ENCODE measurements at regions not wholly inside any gene's neighbourhood (a gene's known extent, or its start where the extent isn't known, plus 50 kb on each side); places are given as distances from the start of the nearest gene placed in this dataset.
"Not testable (repeated sequence)": the region's sequence is repeated elsewhere in the genome, so short reads cannot be mapped to it uniquely, and the experiment has no call there.

GRCh38 chr12:58673021-58673420 is 247.3 kb downstream of the LRIG3 start:
- no peak for DNase-seq

- not testable (repeated sequence) for DNase-seq
Measured at GRCh38 chr12:58677833-58678232, 242.5 kb downstream of the LRIG3 start.

GRCh38 chr12:58678753-58679152 is 241.6 kb downstream of the LRIG3 start:
- DNase-seq = no peak

- no peak for DNase-seq
Measured at GRCh38 chr12:58681730-58682129, 238.6 kb downstream of the LRIG3 start.

GRCh38 chr12:58695263-58695662 is 225.0 kb downstream of the LRIG3 start:
- no peak for DNase-seq

- DNase-seq = no peak
Measured at GRCh38 chr12:58701536-58701935, 218.8 kb downstream of the LRIG3 start.

GRCh38 chr12:58703866-58704265 is 216.4 kb downstream of the LRIG3 start:
- DNase-seq = no peak

GRCh38 chr12:58704770-58705169 is 215.5 kb downstream of the LRIG3 start:
- not testable (repeated sequence) for DNase-seq

GRCh38 chr12:58710901-58711300 is 209.4 kb downstream of the LRIG3 start:
- DNase-seq = no peak

- DNase-seq = no peak
Measured at GRCh38 chr12:58711974-58712373, 208.3 kb downstream of the LRIG3 start.

- DNase-seq = no peak
Measured at GRCh38 chr12:58712976-58713375, 207.3 kb downstream of the LRIG3 start.

GRCh38 chr12:58719161-58719560 is 201.1 kb downstream of the LRIG3 start:
- DNase-seq = no peak

- no peak for DNase-seq
Measured at GRCh38 chr12:58720421-58720820, 199.9 kb downstream of the LRIG3 start.

- DNase-seq = no peak
Measured at GRCh38 chr12:58725400-58726105, 194.8 kb downstream of the LRIG3 start.

- no peak for DNase-seq
Measured at GRCh38 chr12:58727521-58727920, 192.8 kb downstream of the LRIG3 start.

GRCh38 chr12:58728397-58728796 is 191.9 kb downstream of the LRIG3 start:
- DNase-seq = no peak

GRCh38 chr12:58731096-58731495 is 189.2 kb downstream of the LRIG3 start:
- DNase-seq = no peak

- no peak for DNase-seq
Measured at GRCh38 chr12:58732894-58733293, 187.4 kb downstream of the LRIG3 start.

- no peak for DNase-seq
Measured at GRCh38 chr12:58741226-58741625, 179.1 kb downstream of the LRIG3 start.

GRCh38 chr12:58745348-58746125 is 174.8 kb downstream of the LRIG3 start:
- no peak for DNase-seq

GRCh38 chr12:58747533-58747932 is 172.8 kb downstream of the LRIG3 start:
- DNase-seq = no peak

- no peak for DNase-seq
Measured at GRCh38 chr12:58750484-58750883, 169.8 kb downstream of the LRIG3 start.

GRCh38 chr12:58757422-58757821 is 162.9 kb downstream of the LRIG3 start:
- no peak for DNase-seq

GRCh38 chr12:58759745-58760144 is 160.6 kb downstream of the LRIG3 start:
- DNase-seq = not testable (repeated sequence)

All from CD4-positive, alpha-beta T cell treated with Interleukin-12 subunit alpha and Interleukin-12 subunit beta, for 1 hour (primary cell).